ENCODE measurements at regions not wholly inside any gene's neighbourhood (a gene's known extent, or its start where the extent isn't known, plus 50 kb on each side); places are given as distances from the start of the nearest gene placed in this dataset.
"Not testable (repeated sequence)": the region's sequence is repeated elsewhere in the genome, so short reads cannot be mapped to it uniquely, and the experiment has no call there.

DNA sequence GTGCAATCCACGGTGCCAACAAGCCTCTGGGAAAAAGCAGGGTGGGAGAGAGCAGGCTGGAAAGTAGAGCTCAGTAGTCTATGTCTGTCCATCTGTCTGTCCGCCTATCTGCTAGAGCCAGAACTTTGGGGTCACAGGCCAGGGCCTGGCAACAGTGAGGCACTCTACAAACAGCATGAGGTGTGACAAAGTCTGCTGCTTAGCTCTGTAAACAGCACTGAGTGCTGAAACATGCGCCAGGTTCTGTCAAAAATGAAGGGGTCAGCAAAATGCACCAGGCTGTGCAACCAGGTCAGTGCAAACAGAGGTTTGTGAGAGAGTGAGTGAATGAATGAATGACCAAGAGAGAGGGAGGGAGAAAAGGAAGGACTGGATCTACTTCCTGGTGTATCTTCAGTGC lies 936.5 kb downstream of the SPATA31A6 start:
- TF ChIP-seq, protein P1, sequence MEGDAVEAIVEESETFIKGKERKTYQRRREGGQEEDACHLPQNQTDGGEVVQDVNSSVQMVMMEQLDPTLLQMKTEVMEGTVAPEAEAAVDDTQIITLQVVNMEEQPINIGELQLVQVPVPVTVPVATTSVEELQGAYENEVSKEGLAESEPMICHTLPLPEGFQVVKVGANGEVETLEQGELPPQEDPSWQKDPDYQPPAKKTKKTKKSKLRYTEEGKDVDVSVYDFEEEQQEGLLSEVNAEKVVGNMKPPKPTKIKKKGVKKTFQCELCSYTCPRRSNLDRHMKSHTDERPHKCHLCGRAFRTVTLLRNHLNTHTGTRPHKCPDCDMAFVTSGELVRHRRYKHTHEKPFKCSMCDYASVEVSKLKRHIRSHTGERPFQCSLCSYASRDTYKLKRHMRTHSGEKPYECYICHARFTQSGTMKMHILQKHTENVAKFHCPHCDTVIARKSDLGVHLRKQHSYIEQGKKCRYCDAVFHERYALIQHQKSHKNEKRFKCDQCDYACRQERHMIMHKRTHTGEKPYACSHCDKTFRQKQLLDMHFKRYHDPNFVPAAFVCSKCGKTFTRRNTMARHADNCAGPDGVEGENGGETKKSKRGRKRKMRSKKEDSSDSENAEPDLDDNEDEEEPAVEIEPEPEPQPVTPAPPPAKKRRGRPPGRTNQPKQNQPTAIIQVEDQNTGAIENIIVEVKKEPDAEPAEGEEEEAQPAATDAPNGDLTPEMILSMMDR (optimal IDR thresholded peaks at IDR 0.05 in 1 of 3, IDR thresholded peaks at IDR 0.05 in 1 of 3, conservative IDR thresholded peaks at IDR 0.05 in 1 of 3; ENCODE audit: extremely low read depth in 1 of 3, insufficient read depth in 2 of 3, low read length in 3 of 3): not testable (repeated sequence)
- TF ChIP-seq EZH2 (IDR thresholded peaks at IDR 0.05; ENCODE audit: low read length): not testable (repeated sequence)
